ENCODE measurements at regions not wholly inside any gene's neighbourhood (a gene's known extent, or its start where the extent isn't known, plus 50 kb on each side); places are given as distances from the start of the nearest gene placed in this dataset.

- H3K36me3 ChIP-seq (ENCODE audit: control insufficient read depth in 5 of 5, insufficient read depth in 5 of 5, low read length in 5 of 5), result no peaks in the 10 kb centered on the region
- H3K9ac ChIP-seq (ENCODE audit: low read length in 5 of 5), result no peak overlapping the region
- peaks cover 0 to 4% (median 0%) of the 10 kb centered on the region in 5 donors for H3K4me1 ChIP-seq (ENCODE audit: control insufficient read depth in 5 of 5, insufficient read depth in 5 of 5, low read length in 5 of 5)
- H3K27me3 ChIP-seq (ENCODE audit: control insufficient read depth in 5 of 5, insufficient read depth in 4 of 5, low read length in 5 of 5), result no peaks in the 10 kb centered on the region
- no peak overlapping the region for H3K27ac ChIP-seq (ENCODE audit: low read depth, low read length)
- no peaks in the 10 kb centered on the region for H3K9me3 ChIP-seq (ENCODE audit: control insufficient read depth in 5 of 5, low read length in 5 of 5)
- no peak overlapping the region for H3K4me3 ChIP-seq (ENCODE audit: low read depth in 1 of 5, low read length in 5 of 5)
Measured at GRCh38 chr3:191962324-191962723, 501.4 kb downstream of the PYDC2 start.

GRCh38 chr3:191963182-191963581 is 502.2 kb downstream of the PYDC2 start:
- H3K9me3 ChIP-seq (ENCODE audit: control insufficient read depth in 5 of 5, low read length in 5 of 5), result no peaks in the 10 kb centered on the region
- H3K9ac ChIP-seq (ENCODE audit: low read length in 5 of 5), result no peak overlapping the region
- no peak overlapping the region for H3K27ac ChIP-seq (ENCODE audit: low read depth, low read length)
- H3K27me3 ChIP-seq (ENCODE audit: control insufficient read depth in 5 of 5, insufficient read depth in 4 of 5, low read length in 5 of 5), result no peaks in the 10 kb centered on the region
- H3K4me1 ChIP-seq (ENCODE audit: control insufficient read depth in 5 of 5, insufficient read depth in 5 of 5, low read length in 5 of 5), result peaks cover 0 to 4% (median 0%) of the 10 kb centered on the region in 5 donors
- H3K4me3 ChIP-seq (ENCODE audit: low read depth in 1 of 5, low read length in 5 of 5), result no peak overlapping the region
- H3K36me3 ChIP-seq (ENCODE audit: control insufficient read depth in 5 of 5, insufficient read depth in 5 of 5, low read length in 5 of 5), result no peaks in the 10 kb centered on the region

- Histone ChIP-seq H3K9ac (ENCODE audit: low read length in 5 of 5) (no peak overlapping the region), H3K4me3 (ENCODE audit: low read depth in 1 of 5, low read length in 5 of 5) (no peak overlapping the region), H3K36me3 (ENCODE audit: control insufficient read depth in 5 of 5, insufficient read depth in 5 of 5, low read length in 5 of 5) (no peaks in the 10 kb centered on the region), H3K9me3 (ENCODE audit: control insufficient read depth in 5 of 5, low read length in 5 of 5) (no peaks in the 10 kb centered on the region), H3K4me1 (ENCODE audit: control insufficient read depth in 5 of 5, insufficient read depth in 5 of 5, low read length in 5 of 5) (no peaks in the 10 kb centered on the region), H3K27me3 (ENCODE audit: control insufficient read depth in 5 of 5, insufficient read depth in 4 of 5, low read length in 5 of 5) (no peaks in the 10 kb centered on the region), H3K27ac (ENCODE audit: low read depth, low read length) (no peak overlapping the region)
Measured at GRCh38 chr3:191966556-191966955, 505.6 kb downstream of the PYDC2 start.

- no peaks in the 10 kb centered on the region for H3K4me1 ChIP-seq (ENCODE audit: control insufficient read depth in 5 of 5, insufficient read depth in 5 of 5, low read length in 5 of 5)
- H3K9ac ChIP-seq (ENCODE audit: low read length in 5 of 5), result no peak overlapping the region
- no peaks in the 10 kb centered on the region for H3K27me3 ChIP-seq (ENCODE audit: control insufficient read depth in 5 of 5, insufficient read depth in 4 of 5, low read length in 5 of 5)
- no peaks in the 10 kb centered on the region for H3K9me3 ChIP-seq (ENCODE audit: control insufficient read depth in 5 of 5, low read length in 5 of 5)
- H3K4me3 ChIP-seq (ENCODE audit: low read depth in 1 of 5, low read length in 5 of 5), result no peak overlapping the region
- H3K36me3 ChIP-seq (ENCODE audit: control insufficient read depth in 5 of 5, insufficient read depth in 5 of 5, low read length in 5 of 5), result no peaks in the 10 kb centered on the region
- no peak overlapping the region for H3K27ac ChIP-seq (ENCODE audit: low read depth, low read length)
Measured at GRCh38 chr3:191968299-191968698, 507.3 kb downstream of the PYDC2 start.

- Histone ChIP-seq H3K4me3 (ENCODE audit: low read depth in 1 of 5, low read length in 5 of 5) (no peak overlapping the region), H3K4me1 (ENCODE audit: control insufficient read depth in 5 of 5, insufficient read depth in 5 of 5, low read length in 5 of 5) (no peaks in the 10 kb centered on the region), H3K27me3 (ENCODE audit: control insufficient read depth in 5 of 5, insufficient read depth in 4 of 5, low read length in 5 of 5) (no peaks in the 10 kb centered on the region), H3K27ac (ENCODE audit: low read depth, low read length) (no peak overlapping the region), H3K9ac (ENCODE audit: low read length in 5 of 5) (no peak overlapping the region), H3K36me3 (ENCODE audit: control insufficient read depth in 5 of 5, insufficient read depth in 5 of 5, low read length in 5 of 5) (no peaks in the 10 kb centered on the region), H3K9me3 (ENCODE audit: control insufficient read depth in 5 of 5, low read length in 5 of 5) (no peaks in the 10 kb centered on the region)
Measured at GRCh38 chr3:191972714-191973398, 511.9 kb downstream of the PYDC2 start.

- no peaks in the 10 kb centered on the region for H3K27me3 ChIP-seq (ENCODE audit: control insufficient read depth in 5 of 5, insufficient read depth in 4 of 5, low read length in 5 of 5)
- H3K9me3 ChIP-seq (ENCODE audit: control insufficient read depth in 5 of 5, low read length in 5 of 5), result peaks cover 0 to 5% (median 0%) of the 10 kb centered on the region in 5 donors
- H3K27ac ChIP-seq (ENCODE audit: low read depth, low read length), result no peak overlapping the region
- no peak overlapping the region for H3K9ac ChIP-seq (ENCODE audit: low read length in 5 of 5)
- no peaks in the 10 kb centered on the region for H3K4me1 ChIP-seq (ENCODE audit: control insufficient read depth in 5 of 5, insufficient read depth in 5 of 5, low read length in 5 of 5)
- H3K4me3 ChIP-seq (ENCODE audit: low read depth in 1 of 5, low read length in 5 of 5), result no peak overlapping the region
- no peaks in the 10 kb centered on the region for H3K36me3 ChIP-seq (ENCODE audit: control insufficient read depth in 5 of 5, insufficient read depth in 5 of 5, low read length in 5 of 5)
Measured at GRCh38 chr3:191973820-191974219, 512.9 kb downstream of the PYDC2 start.

GRCh38 chr3:191975936-191976335 is 515.0 kb downstream of the PYDC2 start:
- no peaks in the 10 kb centered on the region for H3K36me3 ChIP-seq (ENCODE audit: control insufficient read depth in 5 of 5, insufficient read depth in 5 of 5, low read length in 5 of 5)
- H3K27me3 ChIP-seq (ENCODE audit: control insufficient read depth in 5 of 5, insufficient read depth in 4 of 5, low read length in 5 of 5), result no peaks in the 10 kb centered on the region
- no peak overlapping the region for H3K4me3 ChIP-seq (ENCODE audit: low read depth in 1 of 5, low read length in 5 of 5)
- no peak overlapping the region for H3K9ac ChIP-seq (ENCODE audit: low read length in 5 of 5)
- H3K27ac ChIP-seq (ENCODE audit: low read depth, low read length), result no peak overlapping the region
- H3K9me3 ChIP-seq (ENCODE audit: control insufficient read depth in 5 of 5, low read length in 5 of 5), result peaks cover 0 to 8% (median 0%) of the 10 kb centered on the region in 5 donors
- H3K4me1 ChIP-seq (ENCODE audit: control insufficient read depth in 5 of 5, insufficient read depth in 5 of 5, low read length in 5 of 5), result no peaks in the 10 kb centered on the region

GRCh38 chr3:191980443-191980842 is 519.5 kb downstream of the PYDC2 start:
- no peaks in the 10 kb centered on the region for H3K4me1 ChIP-seq (ENCODE audit: control insufficient read depth in 5 of 5, insufficient read depth in 5 of 5, low read length in 5 of 5)
- H3K9me3 ChIP-seq (ENCODE audit: control insufficient read depth in 5 of 5, low read length in 5 of 5), result peaks cover 0 to 8% (median 0%) of the 10 kb centered on the region in 5 donors
- H3K27ac ChIP-seq (ENCODE audit: low read depth, low read length), result no peak overlapping the region
- no peak overlapping the region for H3K4me3 ChIP-seq (ENCODE audit: low read depth in 1 of 5, low read length in 5 of 5)
- no peak overlapping the region for H3K9ac ChIP-seq (ENCODE audit: low read length in 5 of 5)
- no peaks in the 10 kb centered on the region for H3K27me3 ChIP-seq (ENCODE audit: control insufficient read depth in 5 of 5, insufficient read depth in 4 of 5, low read length in 5 of 5)
- H3K36me3 ChIP-seq (ENCODE audit: control insufficient read depth in 5 of 5, insufficient read depth in 5 of 5, low read length in 5 of 5), result no peaks in the 10 kb centered on the region

- Histone ChIP-seq H3K4me3 (ENCODE audit: low read depth in 1 of 5, low read length in 5 of 5) (no peak overlapping the region), H3K4me1 (ENCODE audit: control insufficient read depth in 5 of 5, insufficient read depth in 5 of 5, low read length in 5 of 5) (no peaks in the 10 kb centered on the region), H3K27me3 (ENCODE audit: control insufficient read depth in 5 of 5, insufficient read depth in 4 of 5, low read length in 5 of 5) (no peaks in the 10 kb centered on the region), H3K9ac (ENCODE audit: low read length in 5 of 5) (no peak overlapping the region), H3K36me3 (ENCODE audit: control insufficient read depth in 5 of 5, insufficient read depth in 5 of 5, low read length in 5 of 5) (no peaks in the 10 kb centered on the region), H3K27ac (ENCODE audit: low read depth, low read length) (no peak overlapping the region), H3K9me3 (ENCODE audit: control insufficient read depth in 5 of 5, low read length in 5 of 5) (peaks cover 0 to 8% (median 0%) of the 10 kb centered on the region in 5 donors)
Measured at GRCh38 chr3:191982481-191982880, 521.5 kb downstream of the PYDC2 start.

- peaks cover 0 to 3% (median 0%) of the 10 kb centered on the region in 5 donors for H3K9me3 ChIP-seq (ENCODE audit: control insufficient read depth in 5 of 5, low read length in 5 of 5)
- H3K4me3 ChIP-seq (ENCODE audit: low read depth in 1 of 5, low read length in 5 of 5), result no peak overlapping the region
- H3K9ac ChIP-seq (ENCODE audit: low read length in 5 of 5), result no peak overlapping the region
- no peaks in the 10 kb centered on the region for H3K27me3 ChIP-seq (ENCODE audit: control insufficient read depth in 5 of 5, insufficient read depth in 4 of 5, low read length in 5 of 5)
- H3K36me3 ChIP-seq (ENCODE audit: control insufficient read depth in 5 of 5, insufficient read depth in 5 of 5, low read length in 5 of 5), result no peaks in the 10 kb centered on the region
- no peaks in the 10 kb centered on the region for H3K4me1 ChIP-seq (ENCODE audit: control insufficient read depth in 5 of 5, insufficient read depth in 5 of 5, low read length in 5 of 5)
- H3K27ac ChIP-seq (ENCODE audit: low read depth, low read length), result no peak overlapping the region
Measured at GRCh38 chr3:191985691-191986090, 524.7 kb downstream of the PYDC2 start.

Measured in subcutaneous abdominal adipose tissue (tissue), 5 donors.